ENCODE measurements at regions not wholly inside any gene's neighbourhood (a gene's known extent, or its start where the extent isn't known, plus 50 kb on each side); places are given as distances from the start of the nearest gene placed in this dataset.

GRCh38 chr6:163814494-163815364 lies 400.2 kb downstream of the QKI start:
- Histone ChIP-seq H3K9me2 (ENCODE audit: insufficient read depth) (no peaks in the 10 kb centered on the region), H3K4me2 (ENCODE audit: unreplicated experiment) (no peak overlapping the region), H3K9ac (no peak overlapping the region), H3F3A (ENCODE audit: insufficient read depth) (0 out of 2 replicates have a peak, but pooled peaks cover 6% of the 10 kb centered on the region), H3K27me3 (replicated peaks; ENCODE audit: insufficient read depth) (no peaks in the 10 kb centered on the region), H3K36me3 (ENCODE audit: low read depth) (no peaks in the 10 kb centered on the region), H3K4me1 (ENCODE audit: insufficient read depth) (no peaks in the 10 kb centered on the region), H4K20me1 (ENCODE audit: insufficient read depth) (no peaks in the 10 kb centered on the region), H3K27ac (no peak overlapping the region), H3K9me3 (ENCODE audit: low read depth) (no peaks in the 10 kb centered on the region), H2AFZ (no peak overlapping the region), H3K79me2 (ENCODE audit: insufficient read depth) (no peaks in the 10 kb centered on the region), H3K4me3 (no peak overlapping the region)
- in situ Hi-C loops (cut with MboI), result no loop called here
- peak; percentile 87 for DNase-seq
- no peak for TF ChIP-seq EZH2 (IDR thresholded peaks at IDR 0.05; ENCODE audit: insufficient read depth, poor library complexity, severe bottlenecking)
- no peak for TF ChIP-seq EZH2phosphoT487 (IDR thresholded peaks at IDR 0.05; ENCODE audit: insufficient read depth, low read depth)
- WGBS, 2 experiments (ENCODE audit: low coverage in 1 of 2, low lambda C conversion rate in 2 of 2, missing lambda C conversion rate in 2 of 2), result 29 to 30% methylated on average over 17 of the region's 17 CpGs

DNA sequence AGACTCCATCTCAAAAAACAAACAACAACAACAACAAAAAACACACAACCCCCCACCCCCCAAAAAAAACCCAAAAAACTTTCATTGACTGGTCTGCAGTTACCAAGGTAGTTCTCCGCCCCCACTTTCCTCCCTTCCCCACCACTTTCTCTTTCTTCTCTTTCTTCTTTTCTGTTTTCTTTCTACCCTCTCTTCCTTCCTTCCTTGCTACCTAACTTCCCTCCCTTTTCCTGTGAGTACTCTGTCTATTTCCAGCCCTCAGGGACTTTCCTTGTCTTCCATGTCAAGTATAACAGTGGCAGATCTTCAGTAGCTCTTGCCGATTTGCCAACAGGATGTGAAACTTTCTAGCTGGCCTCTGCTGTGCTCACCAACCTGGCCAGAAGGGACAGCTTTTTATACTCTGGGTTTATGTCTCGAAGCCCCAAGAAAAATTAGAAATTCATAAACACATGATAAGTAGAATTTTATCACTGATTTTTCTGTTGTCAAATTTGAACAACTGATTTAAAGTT lies 399.5 kb downstream of the QKI start:
- in situ Hi-C loops (cut with MboI), result no loop called here
- Histone ChIP-seq H3F3A (ENCODE audit: insufficient read depth) (0 out of 2 replicates have a peak, but pooled peaks cover 6% of the 10 kb centered on the region), H3K4me3 (no peak overlapping the region), H3K27ac (no peak overlapping the region), H3K79me2 (ENCODE audit: insufficient read depth) (no peaks in the 10 kb centered on the region), H3K9me2 (ENCODE audit: insufficient read depth) (no peaks in the 10 kb centered on the region), H3K9ac (no peak overlapping the region), H3K27me3 (replicated peaks; ENCODE audit: insufficient read depth) (no peaks in the 10 kb centered on the region), H2AFZ (no peak overlapping the region), H3K4me1 (ENCODE audit: insufficient read depth) (no peaks in the 10 kb centered on the region), H4K20me1 (ENCODE audit: insufficient read depth) (no peaks in the 10 kb centered on the region), H3K9me3 (ENCODE audit: low read depth) (no peaks in the 10 kb centered on the region), H3K36me3 (ENCODE audit: low read depth) (no peaks in the 10 kb centered on the region), H3K4me2 (ENCODE audit: unreplicated experiment) (peak overlapping the region; percentile 17)
- no peak for TF ChIP-seq EZH2phosphoT487 (IDR thresholded peaks at IDR 0.05; ENCODE audit: insufficient read depth, low read depth)
- TF ChIP-seq EZH2 (IDR thresholded peaks at IDR 0.05; ENCODE audit: insufficient read depth, poor library complexity, severe bottlenecking), result no peak
- DNase-seq, result no peak
- WGBS, 2 experiments (ENCODE audit: low coverage in 1 of 2, low lambda C conversion rate in 2 of 2, missing lambda C conversion rate in 2 of 2), result 75 to 76% methylated on average over 3 of the region's 3 CpGs

DNA sequence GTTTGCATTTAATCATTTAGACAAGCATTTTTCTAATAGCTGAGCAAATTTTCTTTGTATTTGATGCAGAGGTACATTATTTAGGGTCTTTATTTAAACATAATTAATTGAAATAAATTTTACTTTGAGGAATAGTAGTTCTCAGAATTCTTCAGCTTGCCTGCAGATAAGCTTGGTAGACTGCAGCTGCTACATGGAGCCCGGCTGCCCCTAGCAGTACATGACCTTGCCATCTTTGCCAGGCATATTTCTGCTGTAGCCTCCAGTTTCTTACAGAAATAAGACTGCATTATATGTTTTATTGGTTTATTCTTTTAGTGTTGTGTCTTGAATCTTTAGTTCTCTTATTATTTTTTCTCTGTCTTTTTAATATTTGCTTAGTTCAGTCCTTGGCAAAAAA lies 396.8 kb downstream of the QKI start:
- Histone ChIP-seq H3K79me2 (ENCODE audit: insufficient read depth) (no peaks in the 10 kb centered on the region), H3K27ac (no peak overlapping the region), H4K20me1 (ENCODE audit: insufficient read depth) (no peaks in the 10 kb centered on the region), H3K4me3 (no peak overlapping the region), H2AFZ (no peak overlapping the region), H3K9me2 (ENCODE audit: insufficient read depth) (no peaks in the 10 kb centered on the region), H3K9me3 (ENCODE audit: low read depth) (no peaks in the 10 kb centered on the region), H3K9ac (no peak overlapping the region), H3K27me3 (replicated peaks; ENCODE audit: insufficient read depth) (no peaks in the 10 kb centered on the region), H3K4me2 (ENCODE audit: unreplicated experiment) (no peak overlapping the region), H3K36me3 (ENCODE audit: low read depth) (no peaks in the 10 kb centered on the region), H3F3A (ENCODE audit: insufficient read depth) (0 out of 2 replicates have a peak, but pooled peaks cover 6% of the 10 kb centered on the region), H3K4me1 (ENCODE audit: insufficient read depth) (no peaks in the 10 kb centered on the region)
- no peak for DNase-seq
- WGBS, 2 experiments (ENCODE audit: low coverage in 1 of 2, low lambda C conversion rate in 2 of 2, missing lambda C conversion rate in 2 of 2), result 62 to 67% methylated on average over 1 of the region's 1 CpG
- in situ Hi-C loops (cut with MboI), result no loop called here
- no peak for TF ChIP-seq EZH2 (IDR thresholded peaks at IDR 0.05; ENCODE audit: insufficient read depth, poor library complexity, severe bottlenecking)
- no peak for TF ChIP-seq EZH2phosphoT487 (IDR thresholded peaks at IDR 0.05; ENCODE audit: insufficient read depth, low read depth)

GRCh38 chr6:163809364-163809763 lies 394.8 kb downstream of the QKI start:
- in situ Hi-C loops (cut with MboI), result no loop called here
- no peak overlapping the region for H3K4me2 ChIP-seq (ENCODE audit: unreplicated experiment)
- no peak overlapping the region for H2AFZ ChIP-seq
- H3K9me2 ChIP-seq (ENCODE audit: insufficient read depth), result no peaks in the 10 kb centered on the region
- H3K36me3 ChIP-seq (ENCODE audit: low read depth), result no peaks in the 10 kb centered on the region
- H3K9me3 ChIP-seq (ENCODE audit: low read depth), result no peaks in the 10 kb centered on the region
- 0 out of 2 replicates have a peak, but pooled peaks cover 5% of the 10 kb centered on the region for H3F3A ChIP-seq (ENCODE audit: insufficient read depth)
- H4K20me1 ChIP-seq (ENCODE audit: insufficient read depth), result no peaks in the 10 kb centered on the region
- H3K4me1 ChIP-seq (ENCODE audit: insufficient read depth), result no peaks in the 10 kb centered on the region
- 87 to 91% methylated on average over 8 of the region's 8 CpGs for WGBS, 2 experiments (ENCODE audit: low coverage in 1 of 2, low lambda C conversion rate in 2 of 2, missing lambda C conversion rate in 2 of 2)
- H3K27me3 ChIP-seq (replicated peaks; ENCODE audit: insufficient read depth), result no peaks in the 10 kb centered on the region
- no peaks in the 10 kb centered on the region for H3K79me2 ChIP-seq (ENCODE audit: insufficient read depth)
- no peak overlapping the region for H3K9ac ChIP-seq
- no peak for DNase-seq
- no peak overlapping the region for H3K4me3 ChIP-seq
- TF ChIP-seq EZH2phosphoT487 (IDR thresholded peaks at IDR 0.05; ENCODE audit: insufficient read depth, low read depth) (no peak), EZH2 (IDR thresholded peaks at IDR 0.05; ENCODE audit: insufficient read depth, poor library complexity, severe bottlenecking) (no peak)
- no peak overlapping the region for H3K27ac ChIP-seq
